Astrocyte of the cerebellum (primary cell): ENCODE measurements at regions not wholly inside any gene's neighbourhood (a gene's known extent, or its start where the extent isn't known, plus 50 kb on each side); places are given as distances from the start of the nearest gene placed in this dataset.

Experiments used
- DNase-seq: peaks from one replicate; pipeline ENCODE4 v3.0.0-alpha.2; 2011; ENCODE audit warnings: low read depth
- H3K4me3 ChIP-seq: 2 replicates; pipeline ENCODE4 v1.5.1; 2011; ENCODE audit warnings: mild to moderate bottlenecking, low read depth, low read length, moderate library complexity
- in situ Hi-C: cut with HindIII; loops from 2 replicates; pipeline ENCODE4 v1.10.0; 2017; ENCODE audit warnings: low sequenced_read_pairs
- TF ChIP-seq, protein P1 (sequence below): IDR thresholded peaks from 2 replicates; pipeline ENCODE4 v1.5.1; 2012; ENCODE audit warnings: low read length, low read depth, moderate library complexity, mild to moderate bottlenecking; ENCODE audit errors: missing control alignments

DNA sequence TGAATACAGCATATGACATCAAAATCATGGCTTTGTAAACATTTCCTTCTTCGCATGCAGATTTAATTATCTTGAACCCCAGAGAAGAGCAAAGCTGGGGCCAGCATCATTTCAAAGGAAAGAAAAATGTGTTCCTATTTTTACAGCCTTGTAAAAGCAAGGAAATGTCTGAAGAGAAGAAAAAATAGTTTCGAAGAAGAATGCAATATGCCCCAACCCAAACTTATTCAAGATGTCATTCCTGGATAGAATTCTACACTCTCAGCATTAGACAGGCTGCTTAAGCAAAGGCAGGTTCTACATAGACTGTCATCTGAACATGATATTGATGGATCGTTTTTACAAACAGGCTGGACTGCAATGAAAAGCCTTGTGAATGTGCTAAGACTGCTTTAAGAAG, 900.8 kb downstream of the TTLL7 start:
- no peak overlapping the region for H3K4me3 ChIP-seq
- TF ChIP-seq, protein P1, sequence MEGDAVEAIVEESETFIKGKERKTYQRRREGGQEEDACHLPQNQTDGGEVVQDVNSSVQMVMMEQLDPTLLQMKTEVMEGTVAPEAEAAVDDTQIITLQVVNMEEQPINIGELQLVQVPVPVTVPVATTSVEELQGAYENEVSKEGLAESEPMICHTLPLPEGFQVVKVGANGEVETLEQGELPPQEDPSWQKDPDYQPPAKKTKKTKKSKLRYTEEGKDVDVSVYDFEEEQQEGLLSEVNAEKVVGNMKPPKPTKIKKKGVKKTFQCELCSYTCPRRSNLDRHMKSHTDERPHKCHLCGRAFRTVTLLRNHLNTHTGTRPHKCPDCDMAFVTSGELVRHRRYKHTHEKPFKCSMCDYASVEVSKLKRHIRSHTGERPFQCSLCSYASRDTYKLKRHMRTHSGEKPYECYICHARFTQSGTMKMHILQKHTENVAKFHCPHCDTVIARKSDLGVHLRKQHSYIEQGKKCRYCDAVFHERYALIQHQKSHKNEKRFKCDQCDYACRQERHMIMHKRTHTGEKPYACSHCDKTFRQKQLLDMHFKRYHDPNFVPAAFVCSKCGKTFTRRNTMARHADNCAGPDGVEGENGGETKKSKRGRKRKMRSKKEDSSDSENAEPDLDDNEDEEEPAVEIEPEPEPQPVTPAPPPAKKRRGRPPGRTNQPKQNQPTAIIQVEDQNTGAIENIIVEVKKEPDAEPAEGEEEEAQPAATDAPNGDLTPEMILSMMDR = no peak
- no peak for DNase-seq
- in situ Hi-C loops = no loop called here

DNA sequence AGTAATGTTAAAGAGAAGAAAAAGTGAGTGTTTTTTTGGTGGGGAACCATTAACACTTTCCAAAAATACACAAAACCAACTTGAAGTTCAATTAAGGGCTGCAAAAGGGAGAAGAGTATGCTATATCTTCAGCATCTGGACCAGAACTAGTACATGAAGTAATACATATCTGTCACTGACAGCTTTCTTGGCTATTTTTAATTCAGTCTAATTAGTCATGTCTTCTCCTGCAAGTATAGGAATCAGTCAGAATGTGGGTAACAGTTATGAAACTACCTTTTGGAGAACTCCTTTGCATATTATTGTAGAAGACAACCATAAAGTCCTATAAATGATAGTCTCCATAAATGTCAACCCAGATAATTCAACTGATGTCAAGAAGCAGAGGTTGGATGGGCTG, 901.2 kb downstream of the TTLL7 start:
- H3K4me3 ChIP-seq = no peak overlapping the region
- DNase-seq = no peak
- in situ Hi-C loops = no loop called here
- TF ChIP-seq, protein P1 = no peak

DNA sequence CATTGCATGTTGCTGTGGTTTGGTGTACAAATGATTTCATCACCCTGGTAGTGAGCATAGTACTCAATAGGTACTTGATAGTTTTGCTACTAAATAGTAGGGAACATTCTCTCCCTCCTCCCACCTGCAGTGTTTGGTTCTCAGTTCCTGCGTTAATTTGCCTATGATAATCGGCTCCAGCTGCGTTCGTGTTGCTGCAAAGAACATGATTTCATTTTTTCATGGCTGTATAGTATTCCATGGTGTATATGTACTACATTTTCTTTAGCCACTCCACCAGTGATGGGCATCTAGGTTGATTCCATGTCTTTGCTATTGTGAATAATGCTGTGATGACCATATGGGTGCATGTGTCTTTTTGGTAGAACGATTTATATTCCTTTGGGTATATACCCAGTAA, 903.4 kb downstream of the TTLL7 start:
- DNase-seq = no peak
- in situ Hi-C loops = no loop called here
- no peak overlapping the region for H3K4me3 ChIP-seq
- TF ChIP-seq, protein P1 = no peak

DNA sequence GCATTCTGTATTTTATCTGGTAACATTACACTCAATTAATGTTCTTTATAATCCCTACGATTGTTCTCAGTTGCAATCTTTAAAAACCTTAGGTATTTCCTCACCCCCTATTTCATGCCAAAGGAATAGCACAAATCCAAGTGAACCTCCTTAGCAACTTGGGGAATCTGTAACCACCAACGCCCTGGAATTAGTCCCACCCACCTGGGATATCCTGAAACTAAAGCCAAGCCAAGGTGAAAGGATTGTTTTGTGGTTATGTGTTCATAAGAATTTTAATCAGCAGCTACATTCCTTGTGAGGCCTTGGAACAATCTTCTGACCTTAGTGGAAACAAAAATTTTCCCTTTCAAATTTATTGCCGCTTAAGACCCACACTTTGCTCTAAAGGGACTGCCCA, 908.7 kb downstream of the TTLL7 start:
- in situ Hi-C loops = no loop called here

DNA sequence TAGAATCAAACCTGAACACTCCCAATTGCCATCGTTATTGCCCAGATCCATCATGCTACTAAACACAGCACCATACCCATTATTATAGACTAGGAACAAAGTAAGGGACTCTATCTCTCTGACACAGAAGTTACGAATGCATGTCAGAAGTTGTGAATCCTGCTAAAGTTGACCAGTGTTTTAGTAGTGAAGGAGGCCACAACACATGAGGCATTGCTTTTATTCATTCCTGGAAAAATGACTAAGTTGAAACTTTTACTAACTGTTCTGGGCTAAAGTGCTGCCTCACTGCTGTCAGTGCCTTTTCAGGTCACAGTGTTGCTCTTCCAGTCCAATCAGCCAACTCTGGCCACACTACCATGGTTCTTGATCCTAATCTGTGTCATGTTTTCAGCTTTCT, 911.1 kb downstream of the TTLL7 start:
- TF ChIP-seq, protein P1 = no peak
- in situ Hi-C loops = no loop called here
- no peak overlapping the region for H3K4me3 ChIP-seq
- no peak for DNase-seq

More for the DNA sequence above, 908.7 kb downstream of the TTLL7 start:
- H3K4me3 ChIP-seq = no peak overlapping the region
- peak; percentile 40 for DNase-seq
- TF ChIP-seq, protein P1 = no peak

DNA sequence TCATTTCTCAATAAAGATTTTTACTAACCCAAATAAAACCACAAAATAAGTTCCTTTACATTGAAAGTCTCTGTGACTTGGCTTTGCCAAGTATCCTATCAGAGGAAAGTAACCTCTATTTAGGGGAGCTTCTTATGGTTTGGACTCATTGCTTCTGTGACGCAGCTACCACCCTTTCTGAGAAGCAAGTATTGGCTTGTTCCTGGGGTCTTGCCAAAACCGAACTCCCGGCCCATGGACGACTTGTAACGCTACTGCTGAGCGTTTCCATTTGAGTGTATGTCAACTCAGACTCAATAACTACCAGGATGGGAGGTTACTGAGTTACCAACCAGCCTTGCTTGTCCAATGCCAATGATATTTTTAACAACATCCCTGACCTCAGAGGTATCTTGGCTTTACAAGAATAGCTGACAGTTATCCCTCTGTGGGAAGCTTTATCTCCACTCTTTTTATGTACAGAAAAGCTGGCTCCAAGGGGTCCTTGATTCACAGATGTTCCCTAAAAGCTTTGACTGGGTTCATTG, 911.9 kb downstream of the TTLL7 start:
- H3K4me3 ChIP-seq = no peak overlapping the region
- TF ChIP-seq, protein P1 = no peak
- DNase-seq = no peak
- in situ Hi-C loops = no loop called here

DNA sequence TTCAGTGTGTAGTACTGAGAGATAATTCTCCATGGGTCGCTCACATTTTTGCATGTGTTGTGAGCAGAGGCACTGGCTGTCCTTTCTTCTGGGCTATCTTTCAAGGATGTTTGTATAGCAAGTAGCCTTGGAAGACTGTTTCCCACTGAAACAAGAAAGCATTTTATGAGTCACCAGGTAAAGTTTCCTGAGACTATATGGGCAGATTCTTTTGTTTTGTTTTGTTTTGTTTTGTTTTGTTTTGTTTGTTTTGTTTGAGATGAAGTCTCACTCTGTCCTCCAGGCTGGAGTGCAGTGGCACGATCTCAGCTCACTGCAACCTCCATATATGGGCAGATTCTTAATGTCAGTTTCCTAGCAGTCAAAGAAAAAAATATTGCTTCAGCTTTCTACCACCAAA, 912.6 kb downstream of the TTLL7 start:
- DNase-seq = no peak
- in situ Hi-C loops = no loop called here
- TF ChIP-seq, protein P1 = no peak
- no peak overlapping the region for H3K4me3 ChIP-seq
